ENCODE measurements at regions not wholly inside any gene's neighbourhood (a gene's known extent, or its start where the extent isn't known, plus 50 kb on each side); places are given as distances from the start of the nearest gene placed in this dataset.

GRCh38 chr1:4144349-4144971, 244.4 kb upstream of the C1orf174 start:
- ATAC-seq (ENCODE audit: low read depth): no peak

GRCh38 chr1:4146101-4146500, 246.0 kb upstream of the C1orf174 start:
- Mint-ChIP-seq H3K4me1 (no peaks in the 10 kb centered on the region), H3K36me3 (no peaks in the 10 kb centered on the region), H3K9me3 (no peaks in the 10 kb centered on the region), H3K27ac (no peak overlapping the region), H3K27me3 (peaks cover 2% of the 10 kb centered on the region), H3K4me3 (no peak overlapping the region)
- DNase-seq (no peak), ATAC-seq (ENCODE audit: low read depth) (no peak)
- POLR2A ChIA-PET: no interaction called here

More at GRCh38 chr1:4144349-4144971, 244.4 kb upstream of the C1orf174 start:
- Mint-ChIP-seq H3K4me1 (no peaks in the 10 kb centered on the region), H3K36me3 (no peaks in the 10 kb centered on the region), H3K27me3 (peaks cover 1% of the 10 kb centered on the region), H3K9me3 (no peaks in the 10 kb centered on the region), H3K4me3 (no peak overlapping the region), H3K27ac (no peak overlapping the region)
- DNase-seq: no peak
- POLR2A ChIA-PET: no interaction called here

- ATAC-seq (ENCODE audit: low read depth): no peak
- Mint-ChIP-seq H3K27me3 (peaks cover 2% of the 10 kb centered on the region), H3K9me3 (no peaks in the 10 kb centered on the region)
These were observed 246.5 kb upstream of the C1orf174 start for GRCh38 chr1:4146614-4147013.

DNA sequence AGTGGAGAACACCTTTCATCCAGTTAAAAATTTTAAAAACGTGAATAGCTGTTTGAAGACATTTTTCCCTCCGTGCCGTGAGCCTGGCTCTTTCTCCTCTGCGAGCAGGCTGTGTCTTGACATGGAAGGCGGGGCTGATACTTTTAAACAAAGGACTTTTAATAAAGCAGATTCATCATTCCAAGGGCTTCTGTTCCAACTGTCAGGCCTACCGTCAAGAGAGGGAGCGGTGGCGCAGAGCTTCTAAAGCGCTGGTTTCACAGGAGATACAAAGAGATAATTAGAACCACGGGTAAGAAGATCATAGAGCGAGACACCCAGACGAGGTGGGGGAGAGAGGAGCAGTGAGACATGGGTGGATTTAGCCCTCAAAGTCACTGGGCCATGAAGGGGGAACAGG, 247.4 kb upstream of the C1orf174 start:
- no peaks in the 10 kb centered on the region for H3K4me1 Mint-ChIP-seq
- no peaks in the 10 kb centered on the region for H3K9me3 Mint-ChIP-seq
- H3K27me3 Mint-ChIP-seq: peaks cover 2% of the 10 kb centered on the region
- no peak overlapping the region for H3K27ac Mint-ChIP-seq
- POLR2A ChIA-PET: no interaction called here
- DNase-seq (no peak), ATAC-seq (ENCODE audit: low read depth) (no peak)
- H3K36me3 Mint-ChIP-seq: no peaks in the 10 kb centered on the region
- no peak overlapping the region for H3K4me3 Mint-ChIP-seq

More at GRCh38 chr1:4146614-4147013, 246.5 kb upstream of the C1orf174 start:
- no peaks in the 10 kb centered on the region for H3K36me3 Mint-ChIP-seq
- no peaks in the 10 kb centered on the region for H3K4me1 Mint-ChIP-seq
- H3K4me3 Mint-ChIP-seq: no peak overlapping the region
- H3K27ac Mint-ChIP-seq: no peak overlapping the region
- POLR2A ChIA-PET: no interaction called here
- DNase-seq: no peak

DNA sequence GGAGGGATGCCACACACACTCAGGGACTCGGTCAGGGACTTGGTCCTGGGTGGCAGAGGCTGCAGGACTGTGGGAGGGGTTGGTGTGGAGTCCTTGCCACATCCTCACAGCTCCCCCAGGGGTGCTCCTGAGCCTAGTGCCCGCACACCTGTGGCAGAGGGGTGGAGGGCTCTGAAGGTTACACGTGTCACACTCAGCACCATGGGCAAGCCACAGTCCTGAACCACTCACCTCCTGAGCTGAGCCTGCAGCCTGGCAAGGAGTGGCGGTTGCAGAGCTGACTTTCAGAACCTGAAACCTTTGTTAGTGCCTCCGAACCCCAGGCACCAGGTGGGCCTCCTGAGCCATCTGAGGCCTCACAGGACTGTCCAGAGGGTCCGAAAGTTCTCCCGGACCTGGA, 249.2 kb upstream of the C1orf174 start:
- Mint-ChIP-seq H3K9me3 (no peaks in the 10 kb centered on the region), H3K27ac (no peak overlapping the region), H3K27me3 (peaks cover 2% of the 10 kb centered on the region), H3K4me1 (no peaks in the 10 kb centered on the region), H3K4me3 (no peak overlapping the region), H3K36me3 (no peaks in the 10 kb centered on the region)
- no peak for DNase-seq
- POLR2A ChIA-PET: no interaction called here
- no peak for ATAC-seq (ENCODE audit: low read depth)

GRCh38 chr1:4149831-4150230, 249.8 kb upstream of the C1orf174 start:
- H3K36me3 Mint-ChIP-seq: no peaks in the 10 kb centered on the region
- no peak overlapping the region for H3K4me3 Mint-ChIP-seq
- no peak overlapping the region for H3K27ac Mint-ChIP-seq
- no peaks in the 10 kb centered on the region for H3K4me1 Mint-ChIP-seq
- POLR2A ChIA-PET: no interaction called here
- DNase-seq (no peak), ATAC-seq (ENCODE audit: low read depth) (no peak)
- H3K9me3 Mint-ChIP-seq: no peaks in the 10 kb centered on the region
- peaks cover 2% of the 10 kb centered on the region for H3K27me3 Mint-ChIP-seq

DNA sequence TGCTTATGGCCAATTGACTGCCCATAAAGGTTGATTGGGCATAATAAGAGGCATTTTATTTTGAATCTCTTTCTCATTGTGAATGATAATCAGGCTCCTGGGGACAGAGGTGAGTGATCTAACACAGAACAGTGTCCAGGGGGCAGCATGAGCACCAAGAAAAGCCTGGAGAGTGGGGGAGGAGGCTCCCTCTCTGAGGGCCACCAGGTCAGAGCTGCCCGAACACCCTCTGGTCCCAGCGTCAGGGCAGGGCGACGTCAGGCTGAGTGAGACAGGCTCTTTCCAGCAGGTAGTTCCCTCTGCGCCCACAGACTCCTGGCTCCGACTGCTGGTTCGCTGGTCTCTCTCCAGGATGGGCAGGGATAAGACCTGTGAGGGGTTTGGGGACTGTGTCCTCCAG, 250.2 kb upstream of the C1orf174 start:
- DNase-seq (no peak), ATAC-seq (ENCODE audit: low read depth) (no peak)
- Mint-ChIP-seq H3K27ac (no peak overlapping the region), H3K4me3 (no peak overlapping the region), H3K4me1 (no peaks in the 10 kb centered on the region), H3K9me3 (no peaks in the 10 kb centered on the region), H3K27me3 (peaks cover 2% of the 10 kb centered on the region), H3K36me3 (no peaks in the 10 kb centered on the region)
- POLR2A ChIA-PET: no interaction called here

DNA sequence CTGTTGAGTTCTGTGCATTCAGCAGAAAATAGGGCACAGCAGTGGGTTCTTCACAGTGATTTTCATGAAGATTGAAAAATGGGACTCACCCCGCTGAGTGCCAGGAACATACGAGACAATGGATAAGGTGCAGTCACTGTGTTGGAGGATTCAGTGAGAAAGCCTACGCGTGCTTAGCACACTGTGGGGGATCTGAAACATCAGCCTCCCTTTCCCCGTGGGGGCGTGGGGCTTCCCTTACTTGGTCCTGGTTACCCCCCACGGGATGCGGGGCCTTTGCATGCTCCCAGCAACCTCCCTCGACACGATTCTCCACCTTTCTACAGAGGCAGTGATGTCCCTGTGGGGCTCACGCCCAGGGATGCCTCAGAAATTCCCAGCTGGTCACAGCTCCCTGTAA, 252.2 kb upstream of the C1orf174 start:
- no peaks in the 10 kb centered on the region for H3K9me3 Mint-ChIP-seq
- DNase-seq (no peak), ATAC-seq (ENCODE audit: low read depth) (no peak)
- no peaks in the 10 kb centered on the region for H3K4me1 Mint-ChIP-seq
- H3K36me3 Mint-ChIP-seq: no peaks in the 10 kb centered on the region
- H3K27me3 Mint-ChIP-seq: peaks cover 2% of the 10 kb centered on the region
- no peak overlapping the region for H3K4me3 Mint-ChIP-seq
- POLR2A ChIA-PET: no interaction called here
- no peak overlapping the region for H3K27ac Mint-ChIP-seq

DNA sequence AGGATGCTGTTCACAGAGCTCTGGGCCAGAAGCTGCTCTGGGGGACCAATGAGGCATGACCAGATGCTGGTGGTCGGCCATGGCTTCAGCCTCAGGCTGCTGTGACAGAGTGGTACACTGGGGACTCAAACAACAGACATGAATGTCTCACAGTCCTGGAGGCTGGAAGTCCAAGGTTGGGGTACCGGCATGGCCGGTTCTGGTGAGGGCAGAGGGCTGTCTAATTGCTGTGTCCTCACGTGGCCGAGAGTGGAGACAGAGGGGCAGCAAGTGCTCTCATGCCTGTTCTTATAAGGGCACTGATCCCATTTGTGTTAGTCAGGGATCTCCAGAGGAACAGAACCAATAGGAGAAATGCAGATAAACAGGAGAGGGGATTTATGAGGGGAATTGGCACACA, 253.5 kb upstream of the C1orf174 start:
- DNase-seq (no peak), ATAC-seq (ENCODE audit: low read depth) (no peak)
- Mint-ChIP-seq H3K9me3 (no peaks in the 10 kb centered on the region), H3K27me3 (peaks cover 2% of the 10 kb centered on the region), H3K4me3 (no peak overlapping the region), H3K36me3 (no peaks in the 10 kb centered on the region), H3K4me1 (no peaks in the 10 kb centered on the region), H3K27ac (no peak overlapping the region)
- POLR2A ChIA-PET: no interaction called here

DNA sequence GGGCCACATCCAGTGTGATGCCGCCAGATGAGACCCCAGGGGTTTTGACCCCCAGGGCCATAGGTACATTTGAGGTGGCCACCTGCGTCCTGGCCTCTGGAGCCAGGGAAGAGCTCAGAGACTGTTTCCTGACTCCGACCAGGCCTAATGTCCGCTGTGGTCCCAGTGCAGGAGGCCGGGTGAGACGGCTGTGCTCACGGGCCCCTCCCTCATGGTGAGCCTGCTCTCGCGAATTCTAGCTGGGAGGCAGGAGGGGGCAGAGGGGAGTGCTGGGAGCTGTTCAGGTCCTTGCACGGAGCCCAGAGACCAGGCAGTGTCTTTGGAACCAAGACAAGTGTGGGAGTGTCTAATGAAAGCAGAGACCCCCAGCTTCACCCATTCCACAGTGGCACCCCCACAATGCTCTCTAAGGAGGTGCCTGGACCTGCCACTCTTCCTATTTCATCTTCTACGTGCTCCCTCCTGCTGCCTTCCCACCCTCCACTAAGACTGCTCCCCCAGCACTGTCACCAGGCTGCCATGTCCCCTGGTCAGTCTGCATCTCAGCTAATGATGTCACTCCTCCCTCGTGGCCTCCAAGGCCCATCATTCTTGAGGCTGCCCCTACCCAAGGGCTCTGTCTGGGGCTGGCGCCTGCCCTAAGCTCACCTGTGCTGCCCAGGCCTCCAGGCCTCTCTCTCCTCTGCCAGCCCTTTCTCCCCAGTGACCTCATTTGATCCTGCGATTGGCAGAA, 256.3 kb upstream of the C1orf174 start:
- Mint-ChIP-seq H3K4me3 (no peak overlapping the region), H3K27me3 (no peaks in the 10 kb centered on the region), H3K9me3 (no peaks in the 10 kb centered on the region), H3K27ac (no peak overlapping the region), H3K4me1 (no peaks in the 10 kb centered on the region), H3K36me3 (no peaks in the 10 kb centered on the region)
- DNase-seq: no peak
- ATAC-seq (ENCODE audit: low read depth): no peak
- POLR2A ChIA-PET: no interaction called here

DNA sequence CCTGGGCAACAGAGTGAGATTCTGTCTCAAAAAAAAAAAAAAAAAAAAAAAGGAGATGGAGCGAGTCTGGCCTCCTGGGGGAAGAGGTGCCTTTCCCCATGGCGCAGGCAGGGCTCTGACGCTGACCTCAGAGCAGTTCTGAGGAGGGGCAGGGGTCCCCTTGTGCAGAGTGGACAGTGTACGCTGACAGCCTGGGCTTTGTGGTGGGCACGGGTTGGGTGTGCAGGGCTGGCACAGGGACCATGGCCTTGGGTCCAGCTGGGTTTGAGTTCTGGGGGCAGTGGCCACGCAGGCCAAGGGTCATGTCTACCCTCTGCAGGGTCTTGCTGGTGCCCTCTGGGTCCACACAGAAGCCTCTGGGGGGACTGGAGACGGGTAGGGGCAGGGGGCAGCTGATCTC, 260.1 kb upstream of the C1orf174 start:
- Mint-ChIP-seq H3K27ac (no peak overlapping the region), H3K4me1 (no peaks in the 10 kb centered on the region), H3K9me3 (no peaks in the 10 kb centered on the region), H3K4me3 (no peak overlapping the region), H3K36me3 (no peaks in the 10 kb centered on the region), H3K27me3 (no peaks in the 10 kb centered on the region)
- POLR2A ChIA-PET: no interaction called here
- ATAC-seq (ENCODE audit: low read depth): no peak
- no peak for DNase-seq

GRCh38 chr1:4161366-4162006, 261.4 kb upstream of the C1orf174 start:
- no peak overlapping the region for H3K4me3 Mint-ChIP-seq
- ATAC-seq (ENCODE audit: low read depth): no peak
- DNase-seq: no peak
- no peaks in the 10 kb centered on the region for H3K4me1 Mint-ChIP-seq
- no peaks in the 10 kb centered on the region for H3K9me3 Mint-ChIP-seq
- POLR2A ChIA-PET: no interaction called here
- H3K27me3 Mint-ChIP-seq: no peaks in the 10 kb centered on the region
- H3K36me3 Mint-ChIP-seq: no peaks in the 10 kb centered on the region
- no peak overlapping the region for H3K27ac Mint-ChIP-seq

- ATAC-seq (ENCODE audit: low read depth) (no peak), DNase-seq (no peak)
- H3K4me1 Mint-ChIP-seq: no peaks in the 10 kb centered on the region
- H3K4me3 Mint-ChIP-seq: no peak overlapping the region
- POLR2A ChIA-PET: no interaction called here
- H3K27ac Mint-ChIP-seq: no peak overlapping the region
- H3K27me3 Mint-ChIP-seq: no peaks in the 10 kb centered on the region
- H3K9me3 Mint-ChIP-seq: no peaks in the 10 kb centered on the region
- H3K36me3 Mint-ChIP-seq: no peaks in the 10 kb centered on the region
These were observed 264.9 kb upstream of the C1orf174 start for GRCh38 chr1:4164965-4165364.

DNA sequence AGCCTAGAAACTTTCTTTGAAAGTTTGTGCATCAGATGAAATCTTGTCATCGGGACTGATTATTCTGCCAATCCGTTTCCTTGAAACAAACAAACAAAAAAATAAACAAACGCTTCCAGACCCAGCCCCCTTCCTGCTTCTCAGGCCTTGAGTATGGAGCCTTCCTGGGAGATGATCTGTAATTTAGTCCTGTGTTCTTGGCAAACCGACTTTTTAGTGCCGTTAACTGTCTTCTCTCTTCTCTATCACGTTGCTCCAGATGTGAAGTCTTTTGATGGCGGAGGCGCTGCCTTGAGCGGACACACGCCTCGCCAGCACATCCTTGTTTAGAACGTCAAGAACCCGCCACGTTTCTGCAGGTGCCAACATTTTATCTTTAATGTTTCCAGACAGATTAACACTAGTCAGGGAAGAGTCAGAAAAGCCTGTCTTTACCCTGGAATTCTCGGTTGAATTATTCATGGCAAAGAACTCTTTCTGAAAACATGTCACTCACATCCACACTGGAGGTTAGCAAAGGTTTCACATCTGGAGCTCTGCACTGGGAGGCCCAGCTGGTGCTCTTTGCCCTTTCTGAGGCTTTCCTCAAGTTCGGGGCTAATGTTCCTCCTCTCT, 265.7 kb upstream of the C1orf174 start:
- POLR2A ChIA-PET: no interaction called here
- no peak for ATAC-seq (ENCODE audit: low read depth)
- Mint-ChIP-seq H3K4me1 (no peaks in the 10 kb centered on the region), H3K9me3 (no peaks in the 10 kb centered on the region), H3K36me3 (no peaks in the 10 kb centered on the region), H3K27me3 (no peaks in the 10 kb centered on the region), H3K4me3 (no peak overlapping the region), H3K27ac (no peak overlapping the region)
- no peak for DNase-seq

All from activated naive CD8-positive, alpha-beta T cell treated with anti-CD3 and anti-CD28 coated beads, Interleukin-2, amount 10 ng/mL, durations not matched to agents 7 days and 5 days (primary cell).